B cell (primary cell): ENCODE measurements at regions not wholly inside any gene's neighbourhood (a gene's known extent, or its start where the extent isn't known, plus 50 kb on each side); places are given as distances from the start of the nearest gene placed in this dataset.
A peak's percentile ranks its signal among the peaks of the same experiment; 100 is the strongest.

Experiments
- ATAC-seq: fragments of 200-7000 bp; cut with Tn5 transposase; one replicate; pipeline ENCODE4 v1.10.0; 2021; ENCODE audit warnings: low read depth, mild to moderate bottlenecking, moderate number of reproducible peaks, moderate library complexity
- CTCF ChIA-PET: fragments of 350-600 bp; sonication (Branson Sonifier 250); formaldehyde crosslinking; loops from one replicate; lab custom pipeline; 2021; ENCODE audit warnings: antibody characterized with exemption, inconsistent platforms; lab: Charles Lee
- POLR2A ChIA-PET: fragments of 350-600 bp; sonication (Branson Sonifier 250); formaldehyde crosslinking; loops from one replicate; lab custom pipeline; 2021; ENCODE audit warnings: antibody characterized with exemption; lab: Charles Lee
- DNase-seq: peaks from one replicate; pipeline ENCODE4 v3.0.0; 2013
- H2AFZ ChIP-seq: 2 replicates; pipeline ENCODE4 v1.6.1; 2012; ENCODE audit warnings: mild to moderate bottlenecking, low read depth, low read length; ENCODE audit not compliant: insufficient read depth, poor library complexity, severe bottlenecking
- H3K27ac ChIP-seq, 2 donors: 1 replicate in 1 of 2; 2 replicates in 1 of 2; pipeline ENCODE4 v1.5.1; 2012 to 2013; ENCODE audit warnings: low read length in 2 of 2, mild to moderate bottlenecking in 2 of 2, moderate library complexity in 1 of 2
- H3K27me3 ChIP-seq, 4 experiments: fragments of 200-600 bp in 1 of 4; sonication (generic) in 1 of 4; replicated peaks in 1 of 4; 1 replicate in 2 of 4; 2 replicates in 2 of 4; pipeline versions ENCODE4 v1.6.1 to v1.7.0; 2013 to 2016; ENCODE audit warnings: low read length in 3 of 4, mild to moderate bottlenecking in 2 of 4, mixed read lengths in 1 of 4, moderate library complexity in 1 of 4; ENCODE audit not compliant: insufficient read depth in 4 of 4, control insufficient read depth in 3 of 4; ENCODE audit errors: control extremely low read depth in 1 of 4
- H3K36me3 ChIP-seq, 2 experiments: replicated peaks in 1 of 2; 1 replicate in 1 of 2; 2 replicates in 1 of 2; pipeline versions ENCODE4 v1.6.1 to v1.7.1; 2013; ENCODE audit warnings: low read length in 1 of 2; ENCODE audit not compliant: insufficient read depth in 2 of 2, control insufficient read depth in 1 of 2; ENCODE audit errors: control extremely low read depth in 1 of 2, extremely low read depth in 1 of 2
- H3K4me1 ChIP-seq, 2 donors: fragments of 200-600 bp in 1 of 2; sonication (generic) in 1 of 2; 1 replicate in 1 of 2; 2 replicates in 1 of 2; pipeline versions ENCODE4 v1.5.1 to v1.6.1; 2013 to 2017; ENCODE audit warnings: low read length in 2 of 2; ENCODE audit not compliant: control insufficient read depth in 2 of 2, insufficient read depth in 2 of 2
- H3K4me2 ChIP-seq: replicated peaks from 2 replicates; pipeline ENCODE3; 2012; ENCODE audit warnings: mild to moderate bottlenecking, low read depth, low read length; ENCODE audit not compliant: poor library complexity, severe bottlenecking
- H3K4me3 ChIP-seq, 5 experiments: fragments of 200-600 bp in 1 of 5; sonication (generic) in 1 of 5; 1 replicate in 3 of 5; 2 replicates in 2 of 5; pipeline versions ENCODE4 v1.5.1 to v1.7.0; 2011 to 2016; ENCODE audit warnings: low read length in 4 of 5, mild to moderate bottlenecking in 4 of 5, low read depth in 2 of 5, control low read depth in 1 of 5, moderate library complexity in 1 of 5; ENCODE audit not compliant: insufficient read depth in 1 of 5; ENCODE audit errors: control extremely low read depth in 1 of 5, extremely low read depth in 1 of 5
- H3K79me2 ChIP-seq: fragments of 200-600 bp; sonication (generic); one replicate; pipeline ENCODE4 v1.6.0; 2016; ENCODE audit warnings: low read length; ENCODE audit not compliant: control insufficient read depth, insufficient read depth
- H3K9ac ChIP-seq: fragments of 200-600 bp; sonication (generic); 2 replicates; pipeline ENCODE4 v1.6.1; 2017; ENCODE audit warnings: mild to moderate bottlenecking, low read length, moderate library complexity
- H3K9me3 ChIP-seq, 3 donors: one replicate each; pipeline versions ENCODE4 v1.6.1 to v1.7.1; 2013; ENCODE audit warnings: low read length in 2 of 3; ENCODE audit not compliant: control insufficient read depth in 2 of 3, insufficient read depth in 1 of 3; ENCODE audit errors: control extremely low read depth in 1 of 3
- H4K20me1 ChIP-seq: 2 replicates; pipeline ENCODE4 v1.6.0; 2012; ENCODE audit warnings: mild to moderate bottlenecking, low read length; ENCODE audit not compliant: insufficient read depth, control insufficient read depth, poor library complexity, severe bottlenecking
- H3K27ac Mint-ChIP-seq: one replicate; pipeline ENCODE4 v1.8.0; 2021; ENCODE audit warnings: mixed read lengths
- H3K27me3 Mint-ChIP-seq: one replicate; pipeline ENCODE4 v1.8.0; 2021; ENCODE audit warnings: mixed read lengths
- H3K4me1 Mint-ChIP-seq: one replicate; pipeline ENCODE4 v1.8.0; 2021; ENCODE audit warnings: mixed read lengths
- H3K4me3 Mint-ChIP-seq: one replicate; pipeline ENCODE4 v1.8.0; 2021; ENCODE audit warnings: mixed read lengths
- H3K9me3 Mint-ChIP-seq: one replicate; pipeline ENCODE4 v1.8.0; 2022; ENCODE audit warnings: mixed read lengths; ENCODE audit not compliant: insufficient read depth
- EZH2 ChIP-seq: IDR thresholded peaks from 2 replicates; pipeline ENCODE4 v1.6.1; 2012; ENCODE audit warnings: borderline replicate concordance, low read depth, mild to moderate bottlenecking, moderate library complexity, low read length; ENCODE audit not compliant: insufficient read depth, poor library complexity, severe bottlenecking
- whole genome bisulfite sequencing: methylation state at CpG from one replicate; pipeline ENCODE4 v1.1.5; 2013; ENCODE audit warnings: missing lambda C conversion rate; ENCODE audit not compliant: insufficient coverage; 5-methylcytosine and 5-hydroxymethylcytosine counted together
- intact Hi-C: fragments of 100-400 bp; cut with micrococcal nuclease; formaldehyde crosslinking; loops from one replicate; pipeline ENCODE4 v1.10.0; 2022
- TF ChIP-seq, protein P1 (sequence below): fragments of 200-600 bp; IDR thresholded peaks from one replicate; pipeline ENCODE4 v1.8.0; 2022; ENCODE audit warnings: antibody characterized with exemption, mild to moderate bottlenecking

DNA sequence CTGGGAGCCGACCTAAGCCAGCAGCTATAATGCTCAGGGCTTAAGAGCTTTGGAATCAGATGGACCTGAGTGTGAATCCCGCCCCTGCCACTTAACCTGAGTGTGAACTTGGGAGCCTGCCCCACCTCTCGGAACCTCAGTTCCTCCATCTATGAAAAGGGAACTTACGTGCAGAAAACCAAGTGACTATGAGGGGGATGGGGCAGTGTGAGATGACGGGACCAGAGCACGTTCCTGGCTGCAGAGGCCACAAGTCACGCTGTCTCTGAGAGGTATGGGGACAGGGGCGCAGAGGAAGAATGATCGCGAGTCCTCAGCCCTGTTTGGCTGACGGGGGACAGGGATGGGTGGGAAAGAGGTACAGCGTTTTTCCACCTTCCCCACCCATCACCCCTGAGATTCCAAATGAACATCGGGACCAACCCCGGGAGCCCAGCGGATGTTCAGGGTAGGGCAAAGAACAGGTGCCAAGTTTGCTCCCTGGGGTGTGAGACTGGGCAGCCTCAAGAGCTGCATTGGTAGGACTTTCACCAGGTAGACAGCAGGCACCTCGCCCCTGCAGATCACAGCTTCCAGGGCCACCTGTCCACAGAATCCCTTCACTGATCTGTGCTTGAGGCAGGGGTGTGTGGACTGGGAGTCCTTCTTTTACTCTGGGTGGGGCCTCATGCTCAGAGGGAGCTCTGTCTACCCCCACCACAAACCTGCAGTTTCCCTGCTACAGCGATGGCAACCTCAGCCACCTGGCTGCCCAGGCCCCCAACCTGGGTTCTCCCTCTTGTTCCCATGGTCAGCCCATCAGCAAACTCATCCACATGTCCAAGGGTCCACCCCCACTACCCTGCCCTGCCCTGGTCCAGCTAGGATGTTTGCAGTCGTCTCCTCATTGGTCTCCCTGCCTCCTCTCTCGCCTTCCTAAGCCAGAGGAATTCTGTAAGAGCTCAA lies 85.8 kb downstream of the CEBPB start:
- H2AFZ ChIP-seq, result no peak overlapping the region
- H3K36me3 ChIP-seq, result no peaks in the 10 kb centered on the region
- H3K4me3 ChIP-seq, result peak overlapping the region in 1 of 5 experiments; percentile 22
- no peaks in the 10 kb centered on the region for H3K79me2 ChIP-seq
- ATAC-seq, result no peak
- Mint-ChIP-seq H3K4me3 (no peak overlapping the region), H3K9me3 (no peaks in the 10 kb centered on the region), H3K27me3 (peaks cover 35% of the 10 kb centered on the region), H3K27ac (no peak overlapping the region), H3K4me1 (peaks cover 2% of the 10 kb centered on the region)
- no peak overlapping the region for H3K4me2 ChIP-seq
- intact Hi-C loops, result no loop called here
- H4K20me1 ChIP-seq, result no peaks in the 10 kb centered on the region
- no peak for DNase-seq
- TF ChIP-seq, protein P1, sequence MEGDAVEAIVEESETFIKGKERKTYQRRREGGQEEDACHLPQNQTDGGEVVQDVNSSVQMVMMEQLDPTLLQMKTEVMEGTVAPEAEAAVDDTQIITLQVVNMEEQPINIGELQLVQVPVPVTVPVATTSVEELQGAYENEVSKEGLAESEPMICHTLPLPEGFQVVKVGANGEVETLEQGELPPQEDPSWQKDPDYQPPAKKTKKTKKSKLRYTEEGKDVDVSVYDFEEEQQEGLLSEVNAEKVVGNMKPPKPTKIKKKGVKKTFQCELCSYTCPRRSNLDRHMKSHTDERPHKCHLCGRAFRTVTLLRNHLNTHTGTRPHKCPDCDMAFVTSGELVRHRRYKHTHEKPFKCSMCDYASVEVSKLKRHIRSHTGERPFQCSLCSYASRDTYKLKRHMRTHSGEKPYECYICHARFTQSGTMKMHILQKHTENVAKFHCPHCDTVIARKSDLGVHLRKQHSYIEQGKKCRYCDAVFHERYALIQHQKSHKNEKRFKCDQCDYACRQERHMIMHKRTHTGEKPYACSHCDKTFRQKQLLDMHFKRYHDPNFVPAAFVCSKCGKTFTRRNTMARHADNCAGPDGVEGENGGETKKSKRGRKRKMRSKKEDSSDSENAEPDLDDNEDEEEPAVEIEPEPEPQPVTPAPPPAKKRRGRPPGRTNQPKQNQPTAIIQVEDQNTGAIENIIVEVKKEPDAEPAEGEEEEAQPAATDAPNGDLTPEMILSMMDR, result no peak
- no peak for TF ChIP-seq EZH2
- peaks cover 0 to 16% (median 4%) of the 10 kb centered on the region in 4 experiments for H3K27me3 ChIP-seq
- no peak overlapping the region for H3K9ac ChIP-seq
- no peak overlapping the region for H3K27ac ChIP-seq
- WGBS, result 67% methylated on average over 10 of the region's 19 CpGs
- POLR2A ChIA-PET, result no interaction called here
- CTCF ChIA-PET, result no interaction called here
- peaks cover 0 to 7% of the 10 kb centered on the region in 2 donors for H3K4me1 ChIP-seq
- no peaks in the 10 kb centered on the region for H3K9me3 ChIP-seq

DNA sequence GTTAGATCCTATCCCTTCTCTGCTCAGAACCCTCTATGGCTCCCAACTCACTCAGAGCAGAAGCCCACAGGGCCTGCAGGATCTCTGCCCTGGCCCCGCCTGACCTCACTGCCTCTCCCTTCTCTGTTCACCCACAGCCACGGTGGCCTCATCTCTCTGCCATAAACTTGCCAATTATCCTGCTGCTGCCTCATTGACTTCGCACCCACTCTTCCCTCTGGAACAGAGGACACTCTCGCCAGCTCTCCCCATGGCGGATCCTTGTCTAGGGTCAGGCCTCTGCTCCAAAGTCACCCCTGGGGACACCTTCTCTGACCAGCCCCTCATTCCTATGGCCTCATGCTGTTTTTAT lies 86.4 kb downstream of the CEBPB start:
- Histone ChIP-seq H3K9ac (no peak overlapping the region), H2AFZ (no peak overlapping the region), H3K4me1 (peaks cover 0 to 3% of the 10 kb centered on the region in 2 donors), H3K4me2 (no peak overlapping the region), H3K79me2 (no peaks in the 10 kb centered on the region), H3K27ac (no peak overlapping the region), H3K36me3 (no peaks in the 10 kb centered on the region), H3K9me3 (no peaks in the 10 kb centered on the region), H3K4me3 (peak overlapping the region in 1 of 5 experiments; percentile 22), H4K20me1 (no peaks in the 10 kb centered on the region), H3K27me3 (peaks cover 0 to 14% (median 4%) of the 10 kb centered on the region in 4 experiments)
- no peak overlapping the region for H3K4me3 Mint-ChIP-seq
- CTCF ChIA-PET, result no interaction called here
- WGBS, result 91% methylated on average over 5 of the region's 5 CpGs
- no peak for TF ChIP-seq EZH2
- TF ChIP-seq, protein P1, result no peak
- no peak overlapping the region for H3K27ac Mint-ChIP-seq
- intact Hi-C loops, result no loop called here
- no peaks in the 10 kb centered on the region for H3K9me3 Mint-ChIP-seq
- DNase-seq (no peak), ATAC-seq (no peak)
- no peaks in the 10 kb centered on the region for H3K4me1 Mint-ChIP-seq
- POLR2A ChIA-PET, result no interaction called here
- H3K27me3 Mint-ChIP-seq, result peaks cover 30% of the 10 kb centered on the region
